OCI-LY7 (cell line): ENCODE measurements at regions not wholly inside any gene's neighbourhood (a gene's known extent, or its start where the extent isn't known, plus 50 kb on each side); places are given as distances from the start of the nearest gene placed in this dataset.
A peak's percentile ranks its signal among the peaks of the same experiment; 100 is the strongest.

Source experiments
- BruUV-seq: library from RNA; stranded (reverse); fragments of 400-500 nt; replicated peaks from 2 replicates; lab custom pipeline; 2021; lab: Mats Ljungman, UMichigan
- CTCF ChIA-PET: fragments of 300-600 bp; sonication (Branson Sonifier 250); formaldehyde crosslinking; loops from one replicate; lab custom pipeline; 2022; ENCODE audit warnings: antibody characterized with exemption; ENCODE audit not compliant: unreplicated experiment; lab: Charles Lee
- POLR2A ChIA-PET: fragments of 300-600 bp; sonication (Branson Sonifier 250); formaldehyde crosslinking; loops from one replicate; lab custom pipeline; 2022; ENCODE audit warnings: antibody characterized with exemption; lab: Charles Lee
- DNase-seq: peaks from one replicate; pipeline ENCODE4 v3.0.0-alpha.2; 2015; ENCODE audit warnings: low spot score
- H2AFZ ChIP-seq: fragments of 200-600 bp; sonication (generic), shearing (Covaris generic); 2 replicates; pipeline ENCODE4 v1.6.1; 2014; ENCODE audit warnings: mild to moderate bottlenecking, antibody characterized with exemption, low read length, moderate library complexity
- H3K27ac ChIP-seq: fragments of 200-600 bp; sonication (generic); 2 replicates; pipeline ENCODE4 v1.5.1; 2014; ENCODE audit warnings: mixed run types, low read depth, mild to moderate bottlenecking, moderate library complexity, low read length, inconsistent platforms; ENCODE audit not compliant: poor library complexity, severe bottlenecking
- H3K36me3 ChIP-seq: fragments of 200-600 bp; sonication (generic); 2 replicates; pipeline ENCODE4 v1.6.1; 2014; ENCODE audit warnings: mild to moderate bottlenecking, antibody characterized with exemption, low read length, moderate library complexity, mixed read lengths; ENCODE audit not compliant: insufficient read depth
- H3K4me1 ChIP-seq: fragments of 200-600 bp; sonication (generic); 2 replicates; pipeline ENCODE4 v1.5.1; 2014; ENCODE audit warnings: mild to moderate bottlenecking, low read length; ENCODE audit not compliant: insufficient read depth, poor library complexity, severe bottlenecking
- H3K4me2 ChIP-seq: fragments of 200-600 bp; sonication (generic); 2 replicates; pipeline ENCODE4 v1.6.1; 2014; ENCODE audit warnings: mild to moderate bottlenecking, low read length
- H3K4me3 ChIP-seq: fragments of 200-600 bp; sonication (generic); 2 replicates; pipeline ENCODE4 v1.5.1; 2014; ENCODE audit warnings: mild to moderate bottlenecking, low read depth, low read length; ENCODE audit not compliant: poor library complexity, severe bottlenecking
- H3K79me2 ChIP-seq: fragments of 200-600 bp; sonication (generic); 2 replicates; pipeline ENCODE4 v1.6.1; 2016; ENCODE audit warnings: low read depth, mild to moderate bottlenecking, low read length, moderate library complexity, mixed read lengths; ENCODE audit not compliant: insufficient read depth
- H3K9me2 ChIP-seq: fragments of 200-600 bp; sonication (generic); 2 replicates; pipeline ENCODE4 v1.6.1; 2016; ENCODE audit warnings: mild to moderate bottlenecking, low read length, mixed read lengths; ENCODE audit not compliant: insufficient read depth
- H3K9me3 ChIP-seq: fragments of 200-600 bp; sonication (generic); 2 replicates; pipeline ENCODE4 v1.6.1; 2014; ENCODE audit warnings: mild to moderate bottlenecking, mixed run types, low read length, mixed read lengths
- H4K20me1 ChIP-seq: fragments of 200-600 bp; sonication (generic); 2 replicates; pipeline ENCODE4 v1.6.1; 2014; ENCODE audit warnings: mild to moderate bottlenecking, antibody characterized with exemption, low read length, moderate library complexity, mixed read lengths; ENCODE audit not compliant: insufficient read depth
- EZH2phosphoT487 ChIP-seq: fragments of 200-600 bp; sonication (generic); IDR thresholded peaks from 2 replicates; pipeline ENCODE4 v1.6.1; 2018; ENCODE audit warnings: low read depth, borderline replicate concordance, mild to moderate bottlenecking, mixed run types, antibody characterized with exemption, low read length, moderate library complexity, mixed read lengths
- intact Hi-C: fragments of 100-400 bp; cut with micrococcal nuclease; formaldehyde crosslinking; loops from one replicate; pipeline ENCODE4 v1.10.0; 2022; ENCODE audit not compliant: unreplicated experiment
- TF ChIP-seq, protein P1 (sequence below): fragments of 200-600 bp; sonication (generic); conservative IDR thresholded peaks from 2 replicates; pipeline ENCODE4 v1.5.1; 2014; ENCODE audit warnings: mild to moderate bottlenecking, antibody characterized with exemption, low read length, moderate library complexity, mixed read lengths

DNA sequence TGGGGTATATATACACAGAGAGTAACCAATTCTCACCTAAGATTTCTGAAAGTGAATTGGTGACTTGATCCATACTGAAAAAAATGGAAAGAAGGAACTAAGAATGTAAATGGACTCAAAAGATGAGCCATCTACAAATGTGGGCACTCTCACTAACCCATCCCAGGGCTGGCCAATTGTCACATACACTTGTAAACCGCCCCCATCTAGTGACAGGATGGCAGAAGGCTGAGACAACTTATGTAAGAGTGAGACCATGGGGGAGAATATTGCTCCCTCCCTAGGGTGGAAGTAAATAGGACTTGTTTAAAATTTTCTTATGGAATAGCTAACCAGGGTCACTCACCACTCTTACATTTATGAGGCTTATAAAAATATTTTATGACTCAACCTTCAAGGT is 377.1 kb upstream of the ISX start:
- no peaks in the 10 kb centered on the region for H3K79me2 ChIP-seq
- H2AFZ ChIP-seq, result no peak overlapping the region
- H3K4me1 ChIP-seq, result no peaks in the 10 kb centered on the region
- no peak for TF ChIP-seq EZH2phosphoT487
- TF ChIP-seq, protein P1, sequence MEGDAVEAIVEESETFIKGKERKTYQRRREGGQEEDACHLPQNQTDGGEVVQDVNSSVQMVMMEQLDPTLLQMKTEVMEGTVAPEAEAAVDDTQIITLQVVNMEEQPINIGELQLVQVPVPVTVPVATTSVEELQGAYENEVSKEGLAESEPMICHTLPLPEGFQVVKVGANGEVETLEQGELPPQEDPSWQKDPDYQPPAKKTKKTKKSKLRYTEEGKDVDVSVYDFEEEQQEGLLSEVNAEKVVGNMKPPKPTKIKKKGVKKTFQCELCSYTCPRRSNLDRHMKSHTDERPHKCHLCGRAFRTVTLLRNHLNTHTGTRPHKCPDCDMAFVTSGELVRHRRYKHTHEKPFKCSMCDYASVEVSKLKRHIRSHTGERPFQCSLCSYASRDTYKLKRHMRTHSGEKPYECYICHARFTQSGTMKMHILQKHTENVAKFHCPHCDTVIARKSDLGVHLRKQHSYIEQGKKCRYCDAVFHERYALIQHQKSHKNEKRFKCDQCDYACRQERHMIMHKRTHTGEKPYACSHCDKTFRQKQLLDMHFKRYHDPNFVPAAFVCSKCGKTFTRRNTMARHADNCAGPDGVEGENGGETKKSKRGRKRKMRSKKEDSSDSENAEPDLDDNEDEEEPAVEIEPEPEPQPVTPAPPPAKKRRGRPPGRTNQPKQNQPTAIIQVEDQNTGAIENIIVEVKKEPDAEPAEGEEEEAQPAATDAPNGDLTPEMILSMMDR, result no peak
- H3K4me3 ChIP-seq, result no peak overlapping the region
- H4K20me1 ChIP-seq, result no peaks in the 10 kb centered on the region
- intact Hi-C loops, result no loop called here
- H3K4me2 ChIP-seq, result no peak overlapping the region
- ChIA-PET CTCF (no interaction called here), POLR2A (no interaction called here)
- H3K36me3 ChIP-seq, result no peaks in the 10 kb centered on the region
- no peaks in the 10 kb centered on the region for H3K9me3 ChIP-seq
- no peak overlapping the region for H3K27ac ChIP-seq
- DNase-seq, result no peak
- H3K9me2 ChIP-seq, result no peaks in the 10 kb centered on the region
- no TSS peak for BruUV-seq

DNA sequence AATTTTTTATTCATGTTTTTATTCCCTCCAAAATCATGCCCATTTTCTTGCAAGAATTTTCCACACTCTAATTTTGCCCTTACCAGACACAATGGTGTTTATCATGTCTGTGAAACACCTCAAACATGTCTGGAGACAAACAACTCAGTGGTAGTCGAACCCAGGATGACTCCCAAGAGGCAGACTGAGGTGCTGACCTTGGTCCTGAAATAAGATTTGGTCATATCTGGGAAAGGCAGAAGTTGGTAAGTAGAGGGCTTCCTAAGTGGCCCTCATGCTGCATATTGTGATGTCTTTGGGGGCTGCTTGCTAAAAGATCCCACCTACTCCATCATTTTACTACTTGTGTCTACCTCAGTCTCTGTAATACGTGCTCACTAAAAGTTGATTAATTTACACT is 369.4 kb upstream of the ISX start:
- H3K9me3 ChIP-seq, result no peaks in the 10 kb centered on the region
- H3K4me3 ChIP-seq, result no peak overlapping the region
- no TSS peak for BruUV-seq
- no peak overlapping the region for H3K27ac ChIP-seq
- H3K36me3 ChIP-seq, result no peaks in the 10 kb centered on the region
- no peak overlapping the region for H3K4me2 ChIP-seq
- no peaks in the 10 kb centered on the region for H3K9me2 ChIP-seq
- intact Hi-C loops, result no loop called here
- ChIA-PET CTCF (no interaction called here), POLR2A (no interaction called here)
- H4K20me1 ChIP-seq, result no peaks in the 10 kb centered on the region
- no peaks in the 10 kb centered on the region for H3K4me1 ChIP-seq
- no peak for TF ChIP-seq EZH2phosphoT487
- H2AFZ ChIP-seq, result no peak overlapping the region
- peak; percentile 6 for DNase-seq
- no peaks in the 10 kb centered on the region for H3K79me2 ChIP-seq

DNA sequence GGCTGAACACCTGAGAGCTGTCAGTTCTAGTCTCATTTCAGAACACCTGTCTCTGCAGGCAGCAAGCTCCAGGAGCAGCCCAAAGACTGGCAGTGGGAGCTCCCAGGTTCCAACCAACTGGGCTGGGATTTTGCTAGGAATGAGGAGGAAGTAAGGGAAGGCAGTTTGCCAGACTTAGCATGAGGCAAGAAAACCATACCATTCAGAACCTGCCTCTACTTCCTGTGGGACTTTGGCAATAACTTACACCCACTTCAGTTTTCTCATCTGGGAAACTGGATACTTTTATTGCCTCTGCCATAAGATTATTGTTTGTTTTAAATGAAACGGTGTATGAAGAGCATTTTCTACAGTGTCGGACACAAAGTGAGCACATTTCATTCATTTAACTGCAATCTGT is 363.7 kb upstream of the ISX start:
- DNase-seq, result no peak
- no peak overlapping the region for H2AFZ ChIP-seq
- no peaks in the 10 kb centered on the region for H3K79me2 ChIP-seq
- H3K4me1 ChIP-seq, result no peaks in the 10 kb centered on the region
- no peaks in the 10 kb centered on the region for H3K9me2 ChIP-seq
- intact Hi-C loops, result no loop called here
- no peak overlapping the region for H3K4me2 ChIP-seq
- BruUV-seq, result no TSS peak
- no peaks in the 10 kb centered on the region for H4K20me1 ChIP-seq
- H3K36me3 ChIP-seq, result no peaks in the 10 kb centered on the region
- H3K4me3 ChIP-seq, result no peak overlapping the region
- ChIA-PET POLR2A (no interaction called here), CTCF (no interaction called here)
- no peak overlapping the region for H3K27ac ChIP-seq
- TF ChIP-seq, protein P1, result no peak
- no peaks in the 10 kb centered on the region for H3K9me3 ChIP-seq
